Omental fat pad (tissue), 3 donors: ENCODE measurements at regions not wholly inside any gene's neighbourhood (a gene's known extent, or its start where the extent isn't known, plus 50 kb on each side); places are given as distances from the start of the nearest gene placed in this dataset.

Experiments
- ATAC-seq: fragments of 150-250 bp; one replicate; pipeline ENCODE4 v1.9.1; 2016; ENCODE audit warnings: mild to moderate bottlenecking, moderate library complexity; ENCODE audit not compliant: low FRiP score
- DNase-seq: peaks from one replicate; pipeline ENCODE4 v3.0.0-alpha.2; 2019; ENCODE audit warnings: low spot score
- TF ChIP-seq, protein P1 (sequence below), 3 donors: fragments of 450-650 bp; IDR thresholded peaks; one replicate each; pipeline ENCODE4 v1.5.1; 2016 to 2017; ENCODE audit warnings: antibody characterized with exemption in 3 of 3, mild to moderate bottlenecking in 3 of 3, moderate library complexity in 2 of 3

DNA sequence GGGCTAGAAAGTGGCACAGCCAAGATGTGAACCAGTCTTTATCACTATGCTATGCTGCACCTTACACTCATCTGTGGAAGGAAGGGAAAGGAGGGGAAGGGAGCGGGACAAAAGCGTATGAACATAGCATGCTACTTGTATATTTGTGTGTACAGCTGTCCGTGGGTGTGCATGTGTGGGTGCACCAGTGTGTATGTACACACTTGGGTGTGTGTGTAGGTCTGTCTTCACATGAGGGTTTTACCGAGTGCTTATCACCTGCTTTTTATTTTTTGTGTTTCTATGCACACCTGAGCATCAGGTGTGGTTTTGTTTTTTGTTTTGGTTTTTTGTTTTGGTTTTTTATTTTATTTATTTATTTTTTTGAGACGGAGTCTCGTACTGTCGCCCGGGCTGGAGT, 255.7 kb downstream of the RRAGC start:
- TF ChIP-seq, protein P1, sequence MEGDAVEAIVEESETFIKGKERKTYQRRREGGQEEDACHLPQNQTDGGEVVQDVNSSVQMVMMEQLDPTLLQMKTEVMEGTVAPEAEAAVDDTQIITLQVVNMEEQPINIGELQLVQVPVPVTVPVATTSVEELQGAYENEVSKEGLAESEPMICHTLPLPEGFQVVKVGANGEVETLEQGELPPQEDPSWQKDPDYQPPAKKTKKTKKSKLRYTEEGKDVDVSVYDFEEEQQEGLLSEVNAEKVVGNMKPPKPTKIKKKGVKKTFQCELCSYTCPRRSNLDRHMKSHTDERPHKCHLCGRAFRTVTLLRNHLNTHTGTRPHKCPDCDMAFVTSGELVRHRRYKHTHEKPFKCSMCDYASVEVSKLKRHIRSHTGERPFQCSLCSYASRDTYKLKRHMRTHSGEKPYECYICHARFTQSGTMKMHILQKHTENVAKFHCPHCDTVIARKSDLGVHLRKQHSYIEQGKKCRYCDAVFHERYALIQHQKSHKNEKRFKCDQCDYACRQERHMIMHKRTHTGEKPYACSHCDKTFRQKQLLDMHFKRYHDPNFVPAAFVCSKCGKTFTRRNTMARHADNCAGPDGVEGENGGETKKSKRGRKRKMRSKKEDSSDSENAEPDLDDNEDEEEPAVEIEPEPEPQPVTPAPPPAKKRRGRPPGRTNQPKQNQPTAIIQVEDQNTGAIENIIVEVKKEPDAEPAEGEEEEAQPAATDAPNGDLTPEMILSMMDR (IDR thresholded peaks at IDR 0.05) = no peak
- DNase-seq (no peak), ATAC-seq (no peak)

DNA sequence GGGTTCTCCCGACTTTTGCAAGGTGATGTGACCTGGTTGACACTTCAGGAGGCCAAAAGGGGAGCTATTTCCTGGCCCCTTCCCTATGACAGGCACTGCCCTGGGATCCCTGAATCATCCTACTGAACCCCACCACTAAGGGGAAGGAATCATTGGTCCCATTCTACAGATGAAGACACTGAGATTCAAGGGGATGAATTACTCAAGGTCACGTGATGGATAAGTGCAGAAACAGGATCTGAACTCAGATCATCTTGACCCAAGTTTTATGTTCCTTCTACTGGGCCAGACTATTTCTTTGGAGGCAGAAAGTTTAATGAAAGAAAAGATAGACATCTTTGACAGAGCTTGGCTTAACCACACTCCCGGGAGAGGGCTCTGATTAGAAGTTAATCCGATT, 258.7 kb downstream of the RRAGC start:
- TF ChIP-seq, protein P1 (IDR thresholded peaks at IDR 0.05) = no peak
- no peak for ATAC-seq
- no peak for DNase-seq

DNA sequence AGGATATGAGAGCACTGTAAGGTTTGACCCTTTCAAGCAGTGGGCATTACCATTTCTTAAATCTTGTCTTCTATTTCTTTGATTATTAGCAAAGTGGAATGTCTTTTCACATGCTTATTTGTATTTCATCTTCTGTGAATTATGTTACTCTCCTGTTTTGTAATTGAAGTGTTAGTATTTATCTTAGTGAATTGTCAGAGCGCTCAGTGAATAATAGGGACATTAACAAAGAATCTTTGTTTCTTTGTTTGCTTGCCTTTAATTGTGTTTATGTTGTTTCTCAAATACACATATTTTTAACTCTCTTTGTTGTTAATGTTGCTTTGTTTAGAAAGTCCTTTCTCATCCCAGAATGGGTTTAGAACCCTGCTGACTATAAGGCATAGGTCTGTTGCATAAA, 259.3 kb downstream of the RRAGC start:
- TF ChIP-seq, protein P1 (IDR thresholded peaks at IDR 0.05) = no peak
- DNase-seq (no peak), ATAC-seq (no peak)

DNA sequence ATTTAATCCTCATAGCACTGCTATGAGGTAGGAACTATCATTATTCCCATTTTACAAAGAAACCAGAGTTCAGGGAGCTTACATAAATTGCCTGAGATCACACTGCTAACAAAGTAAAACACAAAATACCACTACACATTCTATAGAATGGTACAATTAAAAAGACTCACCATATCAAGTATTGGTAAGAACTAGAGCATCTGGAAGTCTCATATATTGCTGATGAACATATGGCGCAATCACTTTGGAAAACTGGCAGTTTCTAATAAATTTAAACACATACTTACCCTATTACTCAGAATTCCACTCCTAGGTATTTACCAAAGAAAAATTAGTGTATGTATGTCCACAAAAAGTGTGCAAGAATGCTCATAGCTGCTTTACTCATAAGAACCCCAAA, 261.5 kb downstream of the RRAGC start:
- no peak for DNase-seq
- TF ChIP-seq, protein P1 (IDR thresholded peaks at IDR 0.05) = no peak
- no peak for ATAC-seq

DNA sequence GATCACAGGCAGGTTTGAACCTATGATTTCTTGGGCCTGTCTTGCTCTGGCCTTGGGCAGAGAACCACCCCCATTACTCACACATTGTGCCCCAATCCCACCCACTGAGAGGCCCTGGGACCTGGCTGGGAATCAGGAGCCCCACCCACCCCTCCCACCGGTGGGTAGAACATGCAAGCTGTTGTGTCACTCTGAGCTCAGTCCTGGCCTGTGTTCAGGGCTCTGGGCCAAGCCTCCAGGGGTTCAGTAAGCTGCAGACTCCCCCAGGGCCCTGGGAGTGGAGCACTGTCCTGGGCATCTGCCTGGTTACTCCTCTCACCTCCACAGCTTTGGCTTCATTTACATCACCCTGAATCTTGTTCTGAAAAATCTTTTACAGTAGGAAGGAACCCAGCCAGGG, 270.5 kb downstream of the RRAGC start:
- DNase-seq (no peak), ATAC-seq (peak; percentile 67)
- TF ChIP-seq, protein P1 (IDR thresholded peaks at IDR 0.05) = no peak

DNA sequence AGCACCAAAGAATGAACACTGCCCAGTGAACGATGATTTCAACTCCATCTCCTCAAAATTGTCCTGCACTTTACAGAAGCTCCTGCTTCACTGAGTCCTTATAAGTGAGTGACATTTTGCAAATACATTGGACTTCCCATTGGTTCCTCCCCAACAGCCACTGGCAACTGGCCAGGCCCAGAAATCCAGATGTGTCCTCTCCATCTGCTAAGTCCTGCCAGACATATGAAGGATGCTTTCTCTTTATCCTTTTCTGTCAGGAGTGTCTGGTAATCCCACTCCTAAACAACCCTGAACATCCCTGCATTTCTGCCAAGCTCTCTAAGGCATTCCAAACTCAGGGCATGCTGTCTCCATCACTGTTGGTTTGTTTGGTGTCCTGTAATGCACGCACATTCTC, 271.8 kb downstream of the RRAGC start:
- no peak for DNase-seq
- TF ChIP-seq, protein P1 (IDR thresholded peaks at IDR 0.05) = no peak
- no peak for ATAC-seq

DNA sequence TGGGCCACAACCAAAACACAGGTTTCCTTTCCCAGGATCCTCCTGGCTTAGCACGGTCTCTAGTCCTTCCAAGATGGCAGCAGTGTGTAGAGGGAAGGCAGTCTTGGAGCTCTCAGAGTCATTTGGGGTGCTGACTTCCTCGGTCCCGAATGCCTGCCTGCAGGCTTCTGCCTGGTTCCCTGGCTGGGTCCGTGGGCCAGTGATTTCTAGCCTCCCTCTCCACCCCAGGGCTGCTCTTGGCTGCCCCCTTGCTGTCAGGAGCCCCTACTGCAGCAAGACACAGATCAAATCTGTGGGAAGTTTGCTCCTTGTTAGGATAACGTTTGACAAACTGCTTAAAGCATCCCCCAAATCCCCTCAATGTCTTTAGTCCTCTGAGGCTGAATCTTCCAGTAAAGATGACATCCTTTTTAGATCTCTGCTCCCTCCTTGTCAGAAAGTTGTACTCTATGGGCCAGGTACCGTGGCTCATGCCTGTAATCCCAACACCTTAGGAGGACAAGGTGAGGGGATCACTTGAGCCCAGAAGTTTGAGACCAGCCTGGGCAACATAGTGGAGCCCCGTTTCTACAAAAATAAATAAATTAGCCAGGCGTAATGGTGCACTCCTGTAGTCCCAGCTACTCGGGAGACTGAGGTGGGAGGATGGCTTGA, 272.5 kb downstream of the RRAGC start:
- no peak for DNase-seq
- TF ChIP-seq, protein P1 (IDR thresholded peaks at IDR 0.05) = no peak
- no peak for ATAC-seq
